Neutrophil (primary cell): ENCODE measurements at regions not wholly inside any gene's neighbourhood (a gene's known extent, or its start where the extent isn't known, plus 50 kb on each side); places are given as distances from the start of the nearest gene placed in this dataset.

Experiments used
- H3K27ac ChIP-seq: fragments of 200-600 bp; sonication (generic); 2 replicates; pipeline ENCODE4 v1.5.1; 2016; ENCODE audit warnings: mild to moderate bottlenecking, moderate library complexity
- H3K27me3 ChIP-seq: fragments of 200-600 bp; sonication (generic); 2 replicates; pipeline ENCODE4 v1.6.0; 2016; ENCODE audit warnings: mild to moderate bottlenecking
- H3K36me3 ChIP-seq: fragments of 200-600 bp; sonication (generic); 2 replicates; pipeline ENCODE4 v1.5.1; 2017
- H3K4me1 ChIP-seq, 2 experiments: fragments of 200-600 bp in 1 of 2; sonication (generic) in 1 of 2; 1 replicate in 1 of 2; 2 replicates in 1 of 2; pipeline versions ENCODE4 v1.5.1 to v1.6.1; 2013 to 2016; ENCODE audit warnings: low read depth in 1 of 2, low read length in 1 of 2, mild to moderate bottlenecking in 1 of 2, moderate library complexity in 1 of 2; ENCODE audit not compliant: control insufficient read depth in 1 of 2, insufficient read depth in 1 of 2
- H3K4me3 ChIP-seq, 2 experiments: fragments of 200-600 bp in 1 of 2; sonication (generic) in 1 of 2; 1 replicate in 1 of 2; 2 replicates in 1 of 2; pipeline ENCODE4 v1.5.1; 2013 to 2016; ENCODE audit warnings: low read depth in 1 of 2, low read length in 1 of 2, mild to moderate bottlenecking in 1 of 2, moderate library complexity in 1 of 2
- H3K9me3 ChIP-seq: fragments of 200-600 bp; sonication (generic); 2 replicates; pipeline ENCODE4 v1.5.1; 2016
- CTCF ChIP-seq: fragments of 200-600 bp; sonication (generic); IDR thresholded peaks from 2 replicates; pipeline ENCODE4 v1.5.1; 2016; ENCODE audit warnings: antibody characterized with exemption

GRCh38 chr18:30455741-30456140, 586.8 kb downstream of the DSC3 start:
- Histone ChIP-seq H3K4me3 (no peak overlapping the region), H3K4me1 (no peaks in the 10 kb centered on the region), H3K27me3 (no peaks in the 10 kb centered on the region), H3K27ac (no peak overlapping the region), H3K36me3 (no peaks in the 10 kb centered on the region), H3K9me3 (no peaks in the 10 kb centered on the region)
- TF ChIP-seq CTCF: no peak

- TF ChIP-seq CTCF: no peak
- no peaks in the 10 kb centered on the region for H3K4me1 ChIP-seq
- no peaks in the 10 kb centered on the region for H3K27me3 ChIP-seq
- H3K9me3 ChIP-seq: no peaks in the 10 kb centered on the region
- H3K36me3 ChIP-seq: no peaks in the 10 kb centered on the region
- no peak overlapping the region for H3K27ac ChIP-seq
- no peak overlapping the region for H3K4me3 ChIP-seq
Observed at GRCh38 chr18:30454920-30455319, 587.6 kb downstream of the DSC3 start.

GRCh38 chr18:30451981-30452380, 590.6 kb downstream of the DSC3 start:
- Histone ChIP-seq H3K4me3 (no peak overlapping the region), H3K36me3 (no peaks in the 10 kb centered on the region), H3K27me3 (no peaks in the 10 kb centered on the region), H3K9me3 (no peaks in the 10 kb centered on the region), H3K4me1 (no peaks in the 10 kb centered on the region), H3K27ac (no peak overlapping the region)
- TF ChIP-seq CTCF: no peak

- no peaks in the 10 kb centered on the region for H3K4me1 ChIP-seq
- H3K9me3 ChIP-seq: no peaks in the 10 kb centered on the region
- H3K27ac ChIP-seq: no peak overlapping the region
- H3K36me3 ChIP-seq: no peaks in the 10 kb centered on the region
- no peak for TF ChIP-seq CTCF
- no peaks in the 10 kb centered on the region for H3K27me3 ChIP-seq
- H3K4me3 ChIP-seq: no peak overlapping the region
Observed at GRCh38 chr18:30450927-30451326, 591.6 kb downstream of the DSC3 start.

GRCh38 chr18:30446605-30447004, 595.9 kb downstream of the DSC3 start:
- H3K27me3 ChIP-seq: no peaks in the 10 kb centered on the region
- H3K36me3 ChIP-seq: no peaks in the 10 kb centered on the region
- TF ChIP-seq CTCF: no peak

GRCh38 chr18:30444544-30444943, 598.0 kb downstream of the DSC3 start:
- H3K4me3 ChIP-seq: no peak overlapping the region
- H3K4me1 ChIP-seq: no peaks in the 10 kb centered on the region
- H3K36me3 ChIP-seq: no peaks in the 10 kb centered on the region
- no peak overlapping the region for H3K27ac ChIP-seq
- no peaks in the 10 kb centered on the region for H3K9me3 ChIP-seq
- TF ChIP-seq CTCF: no peak
- H3K27me3 ChIP-seq: no peaks in the 10 kb centered on the region

More at GRCh38 chr18:30446605-30447004, 595.9 kb downstream of the DSC3 start:
- no peak overlapping the region for H3K4me3 ChIP-seq
- no peak overlapping the region for H3K27ac ChIP-seq
- H3K9me3 ChIP-seq: no peaks in the 10 kb centered on the region
- H3K4me1 ChIP-seq: no peaks in the 10 kb centered on the region
